ENCODE measurements at regions not wholly inside any gene's neighbourhood (a gene's known extent, or its start where the extent isn't known, plus 50 kb on each side); places are given as distances from the start of the nearest gene placed in this dataset.
"Not testable (repeated sequence)": the region's sequence is repeated elsewhere in the genome, so short reads cannot be mapped to it uniquely, and the experiment has no call there.

GRCh38 chr2:47728551-47728950, 54.4 kb upstream of the MSH6 start:
- DNase-seq = no peak

GRCh38 chr2:47727956-47728355, 55.0 kb upstream of the MSH6 start:
- DNase-seq = no peak

GRCh38 chr2:47726978-47727377, 56.0 kb upstream of the MSH6 start:
- not testable (repeated sequence) for DNase-seq

GRCh38 chr2:47725808-47726207, 57.1 kb upstream of the MSH6 start:
- no peak for DNase-seq

- DNase-seq = no peak
Measured at GRCh38 chr2:47724221-47724981, 58.5 kb upstream of the MSH6 start.

GRCh38 chr2:47721296-47721695, 61.6 kb upstream of the MSH6 start:
- no peak for DNase-seq

GRCh38 chr2:47720559-47720958, 62.4 kb upstream of the MSH6 start:
- DNase-seq = no peak

GRCh38 chr2:47720036-47720435, 62.9 kb upstream of the MSH6 start:
- no peak for DNase-seq

GRCh38 chr2:47719099-47719498, 63.8 kb upstream of the MSH6 start:
- no peak for DNase-seq

- not testable (repeated sequence) for DNase-seq
Measured at GRCh38 chr2:47716307-47716706, 66.6 kb upstream of the MSH6 start.

- DNase-seq = no peak
Measured at GRCh38 chr2:47715552-47715951, 67.4 kb upstream of the MSH6 start.

- no peak for DNase-seq
Measured at GRCh38 chr2:47708801-47709499, 74.0 kb upstream of the MSH6 start.

- no peak for DNase-seq
Measured at GRCh38 chr2:47704287-47704686, 78.7 kb upstream of the MSH6 start.

- no peak for DNase-seq
Measured at GRCh38 chr2:47699533-47700215, 83.3 kb upstream of the MSH6 start.

GRCh38 chr2:47698436-47698972, 84.4 kb upstream of the MSH6 start:
- not testable (repeated sequence) for DNase-seq

- not testable (repeated sequence) for DNase-seq
Measured at GRCh38 chr2:47697681-47698435, 85.1 kb upstream of the MSH6 start.

GRCh38 chr2:47697000-47697601, 85.8 kb upstream of the MSH6 start:
- no peak for DNase-seq

GRCh38 chr2:47696478-47696831, 86.5 kb upstream of the MSH6 start:
- DNase-seq = no peak

GRCh38 chr2:47695800-47696477, 87.0 kb upstream of the MSH6 start:
- DNase-seq = no peak

GRCh38 chr2:47694451-47694850, 88.5 kb upstream of the MSH6 start:
- DNase-seq = not testable (repeated sequence)

- not testable (repeated sequence) for DNase-seq
Measured at GRCh38 chr2:47690706-47691325, 92.1 kb upstream of the MSH6 start.
